Adrenal gland (tissue), 9 donors: ENCODE measurements at regions not wholly inside any gene's neighbourhood (a gene's known extent, or its start where the extent isn't known, plus 50 kb on each side); places are given as distances from the start of the nearest gene placed in this dataset.

Experiments used
- DNase-seq, 7 donors: peaks; one replicate each; pipeline ENCODE4 v3.0.0-alpha.2; 2019 to 2020
- H3K27ac ChIP-seq, 5 donors: fragments of 200-600 bp; sonication (generic) in 4 of 5; 1 replicate in 3 of 5; 2 replicates in 2 of 5; pipeline versions ENCODE4 v1.5.1 to v1.8.0; 2016 to 2020; ENCODE audit warnings: mild to moderate bottlenecking in 1 of 5
- H3K27me3 ChIP-seq: fragments of 200-600 bp; 2 replicates; pipeline ENCODE4 v1.8.0; 2021
- H3K36me3 ChIP-seq, 2 donors: fragments of 200-600 bp; replicated peaks in 1 of 2; 1 replicate in 1 of 2; 2 replicates in 1 of 2; pipeline versions ENCODE4 v1.5.1 to v1.8.0; 2018 to 2022
- H3K4me1 ChIP-seq, 2 donors: fragments of 200-600 bp; replicated peaks in 1 of 2; 1 replicate in 1 of 2; 2 replicates in 1 of 2; pipeline versions ENCODE4 v1.5.1 to v1.8.0; 2018 to 2021
- H3K4me3 ChIP-seq, 4 donors: fragments of 200-600 bp; sonication (generic) in 3 of 4; one replicate each; pipeline ENCODE4 v1.5.1; 2016 to 2018
- H3K9me3 ChIP-seq, 3 donors: fragments of 200-600 bp; sonication (generic) in 1 of 3; replicated peaks in 1 of 3; 1 replicate in 2 of 3; 2 replicates in 1 of 3; pipeline versions ENCODE4 v1.5.1 to v1.8.0; 2016 to 2021
- POLR2A ChIP-seq, 2 donors: fragments of 450-650 bp; IDR thresholded peaks; one replicate each; pipeline ENCODE4 v1.6.1; 2017; ENCODE audit warnings: antibody characterized with exemption in 2 of 2, mild to moderate bottlenecking in 2 of 2, moderate library complexity in 1 of 2
- WGBS, 4 donors: extraction: QIAGEN DNeasy Blood & Tissue Kit in 2 of 4; methylation state at CpG; one replicate each; pipeline versions ENCODE4 v1.1.5 to v1.1.7; 2013 to 2017; 5-methylcytosine and 5-hydroxymethylcytosine counted together
- intact Hi-C, 2 donors: fragments of 100-400 bp; cut with DNase I; formaldehyde crosslinking; loops; one replicate each; pipeline versions ENCODE4 v1.14.1 to v1.15.0; 2022 to 2023
- TF ChIP-seq, protein P1 (sequence below), 6 experiments: fragments of 450-650 bp in 4 of 6; fragments of 200-600 bp in 2 of 6; sonication (generic) in 1 of 6; IDR thresholded peaks; 1 replicate in 5 of 6; 2 replicates in 1 of 6; pipeline versions ENCODE4 v1.5.1 to v1.8.0; 2016 to 2021; ENCODE audit warnings: antibody characterized with exemption in 6 of 6, mild to moderate bottlenecking in 2 of 6, moderate library complexity in 1 of 6
- donor health status: healthy with polysubstance abuse.
- donor health status: Bipolar disorder and iron deficiency.
- donor health status: DM: yes; HTN: yes; CAD: no.
- donor health status: DM: no; HTN: no; CAD: no.
- donor health status: DM: no; HTN: no; CAD: no.

GRCh38 chr20:1779567-1779966 lies 115.6 kb upstream of the SIRPA start:
- Histone ChIP-seq H3K9me3 (no peaks in the 10 kb centered on the region), H3K27me3 (no peaks in the 10 kb centered on the region), H3K4me3 (no peak overlapping the region), H3K36me3 (no peaks in the 10 kb centered on the region), H3K4me1 (peaks cover 0 to 18% of the 10 kb centered on the region in 2 donors), H3K27ac (no peak overlapping the region)
- 83 to 95% (median 87%) methylated on average over 5 of the region's 5 CpGs for WGBS, 4 donors
- DNase-seq = no peak
- intact Hi-C loops = no loop called here
- TF ChIP-seq, protein P1, sequence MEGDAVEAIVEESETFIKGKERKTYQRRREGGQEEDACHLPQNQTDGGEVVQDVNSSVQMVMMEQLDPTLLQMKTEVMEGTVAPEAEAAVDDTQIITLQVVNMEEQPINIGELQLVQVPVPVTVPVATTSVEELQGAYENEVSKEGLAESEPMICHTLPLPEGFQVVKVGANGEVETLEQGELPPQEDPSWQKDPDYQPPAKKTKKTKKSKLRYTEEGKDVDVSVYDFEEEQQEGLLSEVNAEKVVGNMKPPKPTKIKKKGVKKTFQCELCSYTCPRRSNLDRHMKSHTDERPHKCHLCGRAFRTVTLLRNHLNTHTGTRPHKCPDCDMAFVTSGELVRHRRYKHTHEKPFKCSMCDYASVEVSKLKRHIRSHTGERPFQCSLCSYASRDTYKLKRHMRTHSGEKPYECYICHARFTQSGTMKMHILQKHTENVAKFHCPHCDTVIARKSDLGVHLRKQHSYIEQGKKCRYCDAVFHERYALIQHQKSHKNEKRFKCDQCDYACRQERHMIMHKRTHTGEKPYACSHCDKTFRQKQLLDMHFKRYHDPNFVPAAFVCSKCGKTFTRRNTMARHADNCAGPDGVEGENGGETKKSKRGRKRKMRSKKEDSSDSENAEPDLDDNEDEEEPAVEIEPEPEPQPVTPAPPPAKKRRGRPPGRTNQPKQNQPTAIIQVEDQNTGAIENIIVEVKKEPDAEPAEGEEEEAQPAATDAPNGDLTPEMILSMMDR (IDR thresholded peaks at IDR 0.05) = no peak
- TF ChIP-seq POLR2A (IDR thresholded peaks at IDR 0.05) = no peak

DNA sequence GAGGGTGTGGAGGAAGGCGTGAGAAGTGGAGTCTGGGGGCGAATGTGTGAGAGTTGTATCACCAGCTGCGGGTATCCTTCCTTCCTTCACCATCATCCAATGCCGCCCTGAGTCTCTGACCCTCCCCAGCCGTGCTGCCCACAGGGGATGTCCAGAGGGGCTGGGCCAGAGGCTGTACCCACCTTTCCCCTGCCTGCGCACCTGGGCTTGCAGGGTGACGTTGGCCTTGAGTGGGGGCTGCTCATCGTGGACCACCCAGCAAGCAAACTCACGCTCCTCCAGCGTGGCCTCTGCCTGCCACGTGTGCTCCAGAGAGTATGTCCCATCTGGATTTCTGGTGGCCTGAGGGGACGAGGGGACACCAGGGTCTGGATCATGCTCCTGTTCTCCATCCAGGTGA lies 116.9 kb upstream of the SIRPA start:
- Histone ChIP-seq H3K9me3 (no peaks in the 10 kb centered on the region), H3K27ac (no peak overlapping the region), H3K4me3 (no peak overlapping the region), H3K27me3 (no peaks in the 10 kb centered on the region), H3K4me1 (peaks cover 0 to 18% of the 10 kb centered on the region in 2 donors), H3K36me3 (no peaks in the 10 kb centered on the region)
- WGBS, 4 donors = 78 to 86% (median 83%) methylated on average over 7 to 12 of the region's 12 CpGs
- no peak for DNase-seq
- TF ChIP-seq POLR2A (IDR thresholded peaks at IDR 0.05) = no peak
- TF ChIP-seq, protein P1 (IDR thresholded peaks at IDR 0.05) = no peak
- intact Hi-C loops = no loop called here

GRCh38 chr20:1777476-1777820 lies 117.8 kb upstream of the SIRPA start:
- Histone ChIP-seq H3K36me3 (no peaks in the 10 kb centered on the region), H3K27ac (no peak overlapping the region), H3K9me3 (no peaks in the 10 kb centered on the region), H3K4me1 (peaks cover 0 to 18% of the 10 kb centered on the region in 2 donors), H3K4me3 (peak overlapping the region in 2 of 4 donors; percentile 74 to 82), H3K27me3 (no peaks in the 10 kb centered on the region)
- no peak for DNase-seq
- TF ChIP-seq, protein P1 (IDR thresholded peaks at IDR 0.05) = no peak
- no peak for TF ChIP-seq POLR2A (IDR thresholded peaks at IDR 0.05)
- intact Hi-C loops = no loop called here
- WGBS, 4 donors = 18 to 23% (median 22%) methylated on average over 14 of the region's 14 CpGs

GRCh38 chr20:1776681-1777475 lies 118.3 kb upstream of the SIRPA start:
- intact Hi-C loops = no loop called here
- 0 to 6% (median 3%) methylated on average over 22 to 35 of the region's 35 CpGs for WGBS, 4 donors
- DNase-seq = peak; percentile 84 to 96 (median 89)
- H3K36me3 ChIP-seq = no peaks in the 10 kb centered on the region
- peaks cover 0 to 18% of the 10 kb centered on the region in 2 donors for H3K4me1 ChIP-seq
- TF ChIP-seq, protein P1 (IDR thresholded peaks at IDR 0.05) = peak; percentile 72 to 95 (median 88)
- peak; percentile 7 to 54 for TF ChIP-seq POLR2A (IDR thresholded peaks at IDR 0.05)
- H3K4me3 ChIP-seq = peak overlapping the region in 3 of 4 donors; percentile 21 to 82 (median 74)
- peak overlapping the region in 4 of 5 donors; percentile 44 to 82 (median 57) for H3K27ac ChIP-seq
- no peaks in the 10 kb centered on the region for H3K27me3 ChIP-seq
- no peaks in the 10 kb centered on the region for H3K9me3 ChIP-seq
